Cardiac muscle cell (in vitro differentiated cells and primary cell): ENCODE measurements at regions not wholly inside any gene's neighbourhood (a gene's known extent, or its start where the extent isn't known, plus 50 kb on each side); places are given as distances from the start of the nearest gene placed in this dataset.

ENCODE experiments used
- DNase-seq, 2 donors: peaks; one replicate each; pipeline versions ENCODE4 v3.0.0 to v3.0.0-alpha.2; 2010 to 2017; ENCODE audit warnings: low read depth in 1 of 2, low spot score in 1 of 2
- H3K27ac ChIP-seq: fragments of 200-600 bp; sonication (generic); 2 replicates; pipeline ENCODE4 v1.5.1; 2016
- H3K27me3 ChIP-seq: fragments of 200-600 bp; sonication (generic); 2 replicates; pipeline ENCODE4 v1.6.0; 2016; ENCODE audit warnings: control low read depth
- H3K36me3 ChIP-seq: fragments of 200-600 bp; sonication (generic); 2 replicates; pipeline ENCODE4 v1.5.1; 2016; ENCODE audit warnings: control low read depth
- H3K4me1 ChIP-seq: fragments of 200-600 bp; sonication (generic); 2 replicates; pipeline ENCODE4 v1.8.1; 2017; ENCODE audit warnings: low read depth, mild to moderate bottlenecking, mixed run types
- H3K4me3 ChIP-seq: fragments of 200-600 bp; sonication (generic); 2 replicates; pipeline ENCODE4 v1.5.1; 2016; ENCODE audit warnings: mild to moderate bottlenecking
- H3K9me3 ChIP-seq: fragments of 200-600 bp; sonication (generic); 2 replicates; pipeline ENCODE4 v1.5.1; 2017; ENCODE audit warnings: low read depth, mild to moderate bottlenecking, control low read depth
- TF ChIP-seq, protein P1 (sequence below): IDR thresholded peaks from 2 replicates; pipeline ENCODE4 v1.5.1; 2012; ENCODE audit warnings: low read depth, mild to moderate bottlenecking, low read length

DNA sequence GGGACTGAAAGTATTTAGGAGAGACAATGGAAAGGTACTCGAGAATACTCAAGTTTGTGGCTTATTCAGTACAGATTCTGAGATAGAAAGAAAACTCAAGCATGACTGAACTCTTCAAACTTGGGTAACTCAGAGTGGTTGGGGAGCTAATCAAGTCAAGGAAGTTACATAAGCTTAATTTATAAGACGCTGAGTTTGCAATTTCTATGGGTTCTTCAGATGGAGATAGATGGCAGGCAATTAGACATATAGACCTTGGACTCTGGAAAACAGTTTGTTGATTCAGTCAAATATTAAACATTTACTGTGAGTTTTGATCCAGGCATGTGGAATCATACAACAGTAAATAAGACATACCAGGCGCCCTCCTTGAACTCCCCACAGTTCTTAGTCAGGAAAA, 1749.9 kb upstream of the TENM3 start:
- H3K4me1 ChIP-seq = no peaks in the 10 kb centered on the region
- no peaks in the 10 kb centered on the region for H3K36me3 ChIP-seq
- no peak overlapping the region for H3K27ac ChIP-seq
- H3K4me3 ChIP-seq = no peak overlapping the region
- H3K27me3 ChIP-seq = no peaks in the 10 kb centered on the region
- DNase-seq = no peak
- TF ChIP-seq, protein P1, sequence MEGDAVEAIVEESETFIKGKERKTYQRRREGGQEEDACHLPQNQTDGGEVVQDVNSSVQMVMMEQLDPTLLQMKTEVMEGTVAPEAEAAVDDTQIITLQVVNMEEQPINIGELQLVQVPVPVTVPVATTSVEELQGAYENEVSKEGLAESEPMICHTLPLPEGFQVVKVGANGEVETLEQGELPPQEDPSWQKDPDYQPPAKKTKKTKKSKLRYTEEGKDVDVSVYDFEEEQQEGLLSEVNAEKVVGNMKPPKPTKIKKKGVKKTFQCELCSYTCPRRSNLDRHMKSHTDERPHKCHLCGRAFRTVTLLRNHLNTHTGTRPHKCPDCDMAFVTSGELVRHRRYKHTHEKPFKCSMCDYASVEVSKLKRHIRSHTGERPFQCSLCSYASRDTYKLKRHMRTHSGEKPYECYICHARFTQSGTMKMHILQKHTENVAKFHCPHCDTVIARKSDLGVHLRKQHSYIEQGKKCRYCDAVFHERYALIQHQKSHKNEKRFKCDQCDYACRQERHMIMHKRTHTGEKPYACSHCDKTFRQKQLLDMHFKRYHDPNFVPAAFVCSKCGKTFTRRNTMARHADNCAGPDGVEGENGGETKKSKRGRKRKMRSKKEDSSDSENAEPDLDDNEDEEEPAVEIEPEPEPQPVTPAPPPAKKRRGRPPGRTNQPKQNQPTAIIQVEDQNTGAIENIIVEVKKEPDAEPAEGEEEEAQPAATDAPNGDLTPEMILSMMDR = no peak
- H3K9me3 ChIP-seq = no peaks in the 10 kb centered on the region

DNA sequence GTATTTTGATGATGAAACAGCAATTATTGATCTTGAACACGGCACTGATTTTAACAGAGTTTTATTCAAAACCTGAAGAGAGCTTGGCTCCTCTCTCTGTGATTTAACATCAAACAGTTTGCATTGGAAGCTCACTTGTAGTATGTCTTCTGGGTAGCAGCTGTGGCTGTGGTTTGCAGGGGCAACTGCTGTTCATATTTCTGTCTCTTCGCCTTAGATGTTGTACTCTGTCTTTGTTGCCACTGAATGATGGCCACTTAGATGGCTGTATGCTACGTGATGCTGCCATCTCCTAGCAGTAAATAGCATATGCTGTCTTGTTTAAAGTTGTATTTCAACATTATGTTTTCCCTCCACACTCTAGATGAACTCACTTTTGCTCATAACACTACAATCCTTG, 1743.0 kb upstream of the TENM3 start:
- TF ChIP-seq, protein P1 = no peak
- H3K4me1 ChIP-seq = no peaks in the 10 kb centered on the region
- no peak for DNase-seq
- H3K9me3 ChIP-seq = no peaks in the 10 kb centered on the region
- no peaks in the 10 kb centered on the region for H3K27me3 ChIP-seq
- no peak overlapping the region for H3K27ac ChIP-seq
- no peaks in the 10 kb centered on the region for H3K36me3 ChIP-seq
- H3K4me3 ChIP-seq = no peak overlapping the region

DNA sequence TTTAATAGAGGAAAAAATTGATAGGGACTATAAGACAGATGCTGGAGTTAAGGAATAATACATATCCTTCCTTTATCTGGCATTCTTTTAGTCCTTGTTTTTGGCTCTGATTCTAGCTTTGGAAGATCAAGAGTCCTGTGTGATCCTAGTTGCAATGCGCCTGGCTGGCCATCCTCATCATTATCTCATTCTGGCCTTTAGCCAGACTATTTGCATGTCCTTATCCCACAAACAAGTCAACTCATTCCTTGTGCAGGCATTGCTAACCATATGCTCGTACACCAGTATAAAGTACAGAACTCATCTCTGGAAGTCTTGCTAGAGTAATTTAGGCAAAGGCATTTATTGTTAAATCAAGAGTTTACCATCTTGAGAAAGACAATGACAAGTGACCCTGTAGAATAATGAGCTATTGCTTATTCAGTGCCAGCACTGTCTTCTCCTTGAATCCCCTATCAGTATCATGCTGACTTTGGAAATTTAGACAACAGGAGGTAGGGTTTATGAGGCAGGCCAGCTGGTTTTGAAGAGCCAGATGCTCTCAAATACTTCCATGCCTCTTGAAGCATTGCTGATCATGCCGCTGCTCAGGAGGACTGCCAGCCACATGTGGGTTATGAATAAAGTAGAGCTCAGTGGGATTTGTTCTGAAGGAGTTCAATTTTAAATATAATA, 1730.3 kb upstream of the TENM3 start:
- Histone ChIP-seq H3K36me3 (no peaks in the 10 kb centered on the region), H3K27ac (no peak overlapping the region), H3K9me3 (no peaks in the 10 kb centered on the region), H3K4me1 (no peaks in the 10 kb centered on the region), H3K4me3 (no peak overlapping the region), H3K27me3 (no peaks in the 10 kb centered on the region)
- TF ChIP-seq, protein P1 = no peak
- no peak for DNase-seq

DNA sequence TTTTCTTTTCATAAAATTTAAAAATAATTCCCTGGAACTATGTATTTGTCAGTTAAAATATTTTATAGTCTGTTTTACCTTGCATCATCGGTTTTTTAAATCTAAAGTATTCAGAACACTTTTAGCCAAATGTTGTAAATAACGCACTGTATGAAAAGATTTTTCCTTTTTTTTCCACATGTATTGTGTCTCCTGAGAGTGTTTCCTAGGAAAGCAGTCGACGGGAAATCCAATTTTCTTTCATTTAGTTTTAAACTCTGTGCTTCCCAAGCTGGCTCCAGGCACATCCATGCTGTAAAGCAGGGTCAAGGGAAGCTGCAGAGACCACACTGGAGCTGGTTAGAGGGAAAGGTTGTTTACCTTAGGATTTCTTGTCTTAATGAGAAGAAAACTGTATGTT, 1724.3 kb upstream of the TENM3 start:
- H3K4me3 ChIP-seq = no peak overlapping the region
- no peak for DNase-seq
- TF ChIP-seq, protein P1 = no peak
- no peaks in the 10 kb centered on the region for H3K27me3 ChIP-seq
- no peak overlapping the region for H3K27ac ChIP-seq
- no peaks in the 10 kb centered on the region for H3K36me3 ChIP-seq
- H3K9me3 ChIP-seq = no peaks in the 10 kb centered on the region
- H3K4me1 ChIP-seq = no peaks in the 10 kb centered on the region

DNA sequence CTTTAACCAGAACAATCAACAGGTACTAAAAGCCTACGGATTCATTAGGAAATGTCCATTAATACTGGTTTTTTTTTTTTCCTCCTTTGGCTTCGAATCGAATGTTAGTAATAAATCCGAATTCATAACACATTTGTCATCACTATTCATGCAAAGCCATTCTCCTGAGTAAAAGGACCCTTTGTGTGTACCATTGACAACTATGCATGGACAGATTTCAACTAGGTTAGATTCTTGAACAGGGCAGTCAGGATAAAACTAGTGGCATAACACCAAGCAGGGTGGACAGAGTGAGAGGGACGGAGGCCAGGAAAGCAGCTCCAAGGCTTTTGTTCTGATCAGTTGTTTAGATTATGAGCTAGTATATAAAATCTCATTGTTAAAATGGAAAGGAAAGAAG, 1722.0 kb upstream of the TENM3 start:
- no peaks in the 10 kb centered on the region for H3K36me3 ChIP-seq
- no peak for DNase-seq

More for the DNA sequence above, 1722.0 kb upstream of the TENM3 start:
- H3K4me3 ChIP-seq = no peak overlapping the region
- TF ChIP-seq, protein P1 = no peak
- H3K27ac ChIP-seq = no peak overlapping the region
- no peaks in the 10 kb centered on the region for H3K4me1 ChIP-seq
- no peaks in the 10 kb centered on the region for H3K9me3 ChIP-seq
- no peaks in the 10 kb centered on the region for H3K27me3 ChIP-seq
